ENCODE measurements at regions not wholly inside any gene's neighbourhood (a gene's known extent, or its start where the extent isn't known, plus 50 kb on each side); places are given as distances from the start of the nearest gene placed in this dataset.

- Mint-ChIP-seq H3K27me3 (ENCODE audit: low read depth in 3 of 3) (peaks cover 2 to 10% (median 3%) of the 10 kb centered on the region in 3 donors), H3K4me3 (no peak overlapping the region), H3K36me3 (no peaks in the 10 kb centered on the region), H3K27ac (no peak overlapping the region), H3K4me1 (peaks cover 6% of the 10 kb centered on the region), H3K9me3 (peaks cover 0 to 2% (median 0%) of the 10 kb centered on the region in 7 donors)
- WGBS (ENCODE audit: insufficient coverage), result 95% methylated on average over 13 of the region's 15 CpGs
- DNase-seq, result no peak
- intact Hi-C loops (cut with micrococcal nuclease), result loop anchor here in 1 of 2 donors (10.0 kb wide), 1 partner anchor 75 kb away; no protein-coding TSS in a partner anchor
- TF ChIP-seq CTCF (IDR thresholded peaks at IDR 0.05), result no peak
- Histone ChIP-seq H2AFZ (ENCODE audit: insufficient read depth, low read depth, low read length, poor library complexity, severe bottlenecking) (no peak overlapping the region), H3K36me3 (replicated peaks in 1 of 2; ENCODE audit: control insufficient read depth in 1 of 2, insufficient read depth in 2 of 2, low read length in 2 of 2) (no peaks in the 10 kb centered on the region), H3K79me2 (ENCODE audit: insufficient read depth, low read length) (no peaks in the 10 kb centered on the region), H3K27me3 (ENCODE audit: control insufficient read depth in 2 of 2, insufficient read depth in 2 of 2, low read length in 2 of 2) (no peaks in the 10 kb centered on the region), H4K20me1 (ENCODE audit: insufficient read depth, low read length) (no peaks in the 10 kb centered on the region), H3K9me3 (replicated peaks in 1 of 2; ENCODE audit: control insufficient read depth in 1 of 2, insufficient read depth in 1 of 2, low read length in 2 of 2) (no peaks in the 10 kb centered on the region), H3K27ac (ENCODE audit: low read depth in 1 of 2, low read length in 2 of 2) (no peak overlapping the region), H3K4me2 (replicated peaks; ENCODE audit: extremely low read depth, low read length, poor library complexity, severe bottlenecking) (no peak overlapping the region), H3K4me3 (replicated peaks in 1 of 3; ENCODE audit: low read depth in 2 of 3, low read length in 3 of 3) (no peak overlapping the region), H3K9ac (ENCODE audit: insufficient read depth, low read length, poor library complexity, severe bottlenecking) (no peak overlapping the region), H3K4me1 (ENCODE audit: control insufficient read depth in 1 of 2, insufficient read depth in 2 of 2, low read length in 2 of 2) (peaks cover 0 to 2% of the 10 kb centered on the region in 2 donors)
Measured at GRCh38 chr10:42939685-42940366, 137.0 kb upstream of the RET start.

- Mint-ChIP-seq H3K27ac (no peak overlapping the region), H3K4me1 (peaks cover 2% of the 10 kb centered on the region), H3K9me3 (peaks cover 0 to 2% (median 0%) of the 10 kb centered on the region in 7 donors), H3K4me3 (no peak overlapping the region), H3K27me3 (ENCODE audit: low read depth in 3 of 3) (peaks cover 2 to 5% (median 3%) of the 10 kb centered on the region in 3 donors), H3K36me3 (no peaks in the 10 kb centered on the region)
- H3K27me3 ChIP-seq (ENCODE audit: control insufficient read depth in 2 of 2, insufficient read depth in 2 of 2, low read length in 2 of 2), result no peaks in the 10 kb centered on the region
- 48% methylated on average over 22 of the region's 25 CpGs for WGBS (ENCODE audit: insufficient coverage)
- H3K36me3 ChIP-seq (replicated peaks in 1 of 2; ENCODE audit: control insufficient read depth in 1 of 2, insufficient read depth in 2 of 2, low read length in 2 of 2), result no peaks in the 10 kb centered on the region
- no peak overlapping the region for H3K4me3 ChIP-seq (replicated peaks in 1 of 3; ENCODE audit: low read depth in 2 of 3, low read length in 3 of 3)
- no peak overlapping the region for H3K27ac ChIP-seq (ENCODE audit: low read depth in 1 of 2, low read length in 2 of 2)
- H4K20me1 ChIP-seq (ENCODE audit: insufficient read depth, low read length), result no peaks in the 10 kb centered on the region
- no peak overlapping the region for H3K9ac ChIP-seq (ENCODE audit: insufficient read depth, low read length, poor library complexity, severe bottlenecking)
- no peak for TF ChIP-seq CTCF (IDR thresholded peaks at IDR 0.05)
- intact Hi-C loops (cut with micrococcal nuclease), result no loop called here
- no peak overlapping the region for H3K4me2 ChIP-seq (replicated peaks; ENCODE audit: extremely low read depth, low read length, poor library complexity, severe bottlenecking)
- no peak for DNase-seq
- H2AFZ ChIP-seq (ENCODE audit: insufficient read depth, low read depth, low read length, poor library complexity, severe bottlenecking), result no peak overlapping the region
- H3K4me1 ChIP-seq (ENCODE audit: control insufficient read depth in 1 of 2, insufficient read depth in 2 of 2, low read length in 2 of 2), result no peaks in the 10 kb centered on the region
- H3K9me3 ChIP-seq (replicated peaks in 1 of 2; ENCODE audit: control insufficient read depth in 1 of 2, insufficient read depth in 1 of 2, low read length in 2 of 2), result no peaks in the 10 kb centered on the region
- no peaks in the 10 kb centered on the region for H3K79me2 ChIP-seq (ENCODE audit: insufficient read depth, low read length)
Measured at GRCh38 chr10:42940487-42941294, 136.2 kb upstream of the RET start.
